ENCODE measurements at regions not wholly inside any gene's neighbourhood (a gene's known extent, or its start where the extent isn't known, plus 50 kb on each side); places are given as distances from the start of the nearest gene placed in this dataset.

DNA sequence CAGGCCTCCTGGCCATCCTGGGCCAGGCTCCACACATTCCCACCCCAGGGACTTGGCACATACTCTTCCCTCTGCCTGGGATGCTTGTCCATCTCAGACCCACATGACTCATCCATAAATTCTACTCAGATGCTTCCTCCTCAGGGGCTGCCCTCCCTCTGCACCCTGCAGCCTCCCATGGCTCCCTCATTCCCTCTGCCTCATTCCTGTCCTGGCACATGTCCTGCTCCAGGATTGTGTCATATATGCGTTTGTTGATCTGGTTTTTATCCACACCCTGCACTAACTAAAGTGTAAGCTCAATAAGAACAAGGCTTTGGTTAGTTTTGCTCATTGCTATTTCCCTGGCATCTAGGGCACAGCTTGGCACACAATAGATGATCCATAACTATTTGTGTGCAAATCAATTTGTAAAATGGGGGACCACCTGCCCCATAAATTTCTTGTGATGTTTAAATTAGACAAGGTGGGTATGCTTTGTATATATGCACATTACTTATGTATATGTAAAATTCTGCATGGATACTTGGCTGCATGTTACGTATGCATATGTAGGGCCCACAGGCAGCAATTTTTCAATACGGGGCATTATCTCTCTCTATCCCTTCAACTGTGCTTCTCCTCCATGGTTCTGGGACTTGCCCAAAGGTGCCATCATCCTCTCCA lies 191.4 kb downstream of the PTPRU start:
- WGBS, 3 donors, result 69 to 86% (median 78%) methylated on average over 3 of the region's 3 CpGs
- intact Hi-C loops (cut with DNase I), result no loop called here

DNA sequence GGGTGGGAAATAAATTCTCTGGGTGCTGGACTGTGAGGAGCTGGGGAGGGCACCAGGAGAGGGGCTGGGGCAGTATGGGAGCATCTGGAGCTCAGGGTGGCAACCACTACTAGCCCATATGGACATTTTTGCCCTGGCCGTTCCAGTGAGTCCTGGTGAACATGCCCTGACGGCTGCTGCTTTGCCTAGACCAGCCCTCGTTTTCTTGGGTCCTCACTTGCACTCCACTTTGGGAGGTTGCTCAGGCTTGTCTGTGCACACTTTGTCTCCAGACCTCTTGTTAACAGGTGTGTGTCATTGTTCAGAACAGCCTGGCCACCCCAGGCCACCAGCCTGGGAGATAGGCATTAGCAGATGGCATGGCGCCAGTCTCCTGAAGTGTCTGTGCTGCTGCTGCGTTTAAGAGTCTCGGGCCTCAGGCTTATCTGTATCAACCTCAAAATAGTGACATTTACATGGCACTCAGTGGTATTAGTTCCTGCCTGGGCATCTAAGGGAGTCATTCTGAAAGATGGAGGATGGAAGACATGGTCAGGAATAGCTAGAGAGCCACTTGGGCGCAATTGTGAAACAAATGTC lies 190.5 kb downstream of the PTPRU start:
- Histone ChIP-seq H3K27me3 (no peaks in the 10 kb centered on the region), H3K9me3 (no peaks in the 10 kb centered on the region), H3K4me3 (no peak overlapping the region), H3K27ac (no peak overlapping the region), H3K4me1 (ENCODE audit: insufficient read depth) (no peaks in the 10 kb centered on the region), H3K36me3 (no peaks in the 10 kb centered on the region)
- TF ChIP-seq EP300 (IDR thresholded peaks at IDR 0.05) (no peak), POLR2A (IDR thresholded peaks at IDR 0.05) (no peak)
- TF ChIP-seq, protein P1, sequence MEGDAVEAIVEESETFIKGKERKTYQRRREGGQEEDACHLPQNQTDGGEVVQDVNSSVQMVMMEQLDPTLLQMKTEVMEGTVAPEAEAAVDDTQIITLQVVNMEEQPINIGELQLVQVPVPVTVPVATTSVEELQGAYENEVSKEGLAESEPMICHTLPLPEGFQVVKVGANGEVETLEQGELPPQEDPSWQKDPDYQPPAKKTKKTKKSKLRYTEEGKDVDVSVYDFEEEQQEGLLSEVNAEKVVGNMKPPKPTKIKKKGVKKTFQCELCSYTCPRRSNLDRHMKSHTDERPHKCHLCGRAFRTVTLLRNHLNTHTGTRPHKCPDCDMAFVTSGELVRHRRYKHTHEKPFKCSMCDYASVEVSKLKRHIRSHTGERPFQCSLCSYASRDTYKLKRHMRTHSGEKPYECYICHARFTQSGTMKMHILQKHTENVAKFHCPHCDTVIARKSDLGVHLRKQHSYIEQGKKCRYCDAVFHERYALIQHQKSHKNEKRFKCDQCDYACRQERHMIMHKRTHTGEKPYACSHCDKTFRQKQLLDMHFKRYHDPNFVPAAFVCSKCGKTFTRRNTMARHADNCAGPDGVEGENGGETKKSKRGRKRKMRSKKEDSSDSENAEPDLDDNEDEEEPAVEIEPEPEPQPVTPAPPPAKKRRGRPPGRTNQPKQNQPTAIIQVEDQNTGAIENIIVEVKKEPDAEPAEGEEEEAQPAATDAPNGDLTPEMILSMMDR (IDR thresholded peaks at IDR 0.05), result no peak
- no peak for DNase-seq
- WGBS, 3 donors, result 71 to 85% (median 77%) methylated on average over 7 of the region's 7 CpGs
- intact Hi-C loops (cut with DNase I), result no loop called here

More for the DNA sequence above, 191.4 kb downstream of the PTPRU start:
- H3K4me3 ChIP-seq, result no peak overlapping the region
- no peaks in the 10 kb centered on the region for H3K27me3 ChIP-seq
- H3K27ac ChIP-seq, result no peak overlapping the region
- no peaks in the 10 kb centered on the region for H3K36me3 ChIP-seq
- no peak for DNase-seq
- no peaks in the 10 kb centered on the region for H3K4me1 ChIP-seq (ENCODE audit: insufficient read depth)
- H3K9me3 ChIP-seq, result no peaks in the 10 kb centered on the region
- TF ChIP-seq EP300 (IDR thresholded peaks at IDR 0.05) (no peak), POLR2A (IDR thresholded peaks at IDR 0.05) (no peak)
- TF ChIP-seq, protein P1 (IDR thresholded peaks at IDR 0.05), result no peak

DNA sequence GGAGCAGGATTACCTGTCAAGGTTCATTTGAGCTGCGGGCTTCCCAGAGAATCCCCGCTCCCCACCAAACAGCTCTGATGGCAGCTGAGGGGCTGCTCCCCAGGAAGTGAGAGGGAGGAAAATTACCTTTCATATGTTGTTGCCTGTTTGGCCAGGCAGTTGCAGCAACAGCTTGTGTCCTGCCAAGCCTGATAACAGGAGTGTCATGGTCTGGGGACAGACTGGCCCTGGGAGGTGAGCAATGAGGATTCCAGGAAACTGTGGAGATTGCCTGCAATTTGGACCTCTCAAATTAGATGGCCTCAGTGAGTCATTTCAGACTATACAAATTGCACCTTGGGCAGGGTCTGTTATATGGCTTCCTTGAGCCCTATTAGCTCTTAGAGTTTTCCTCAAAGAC lies 189.3 kb downstream of the PTPRU start:
- no peak for TF ChIP-seq POLR2A (IDR thresholded peaks at IDR 0.05)
- TF ChIP-seq EP300 (IDR thresholded peaks at IDR 0.05), result no peak
- TF ChIP-seq, protein P1 (IDR thresholded peaks at IDR 0.05), result no peak
- Histone ChIP-seq H3K4me3 (no peak overlapping the region), H3K36me3 (no peaks in the 10 kb centered on the region), H3K4me1 (ENCODE audit: insufficient read depth) (no peaks in the 10 kb centered on the region), H3K27ac (no peak overlapping the region), H3K27me3 (no peaks in the 10 kb centered on the region), H3K9me3 (no peaks in the 10 kb centered on the region)
- intact Hi-C loops (cut with DNase I), result no loop called here
- DNase-seq, result no peak
- WGBS, 3 donors, result 95 to 99% (median 97%) methylated on average over 2 of the region's 2 CpGs

DNA sequence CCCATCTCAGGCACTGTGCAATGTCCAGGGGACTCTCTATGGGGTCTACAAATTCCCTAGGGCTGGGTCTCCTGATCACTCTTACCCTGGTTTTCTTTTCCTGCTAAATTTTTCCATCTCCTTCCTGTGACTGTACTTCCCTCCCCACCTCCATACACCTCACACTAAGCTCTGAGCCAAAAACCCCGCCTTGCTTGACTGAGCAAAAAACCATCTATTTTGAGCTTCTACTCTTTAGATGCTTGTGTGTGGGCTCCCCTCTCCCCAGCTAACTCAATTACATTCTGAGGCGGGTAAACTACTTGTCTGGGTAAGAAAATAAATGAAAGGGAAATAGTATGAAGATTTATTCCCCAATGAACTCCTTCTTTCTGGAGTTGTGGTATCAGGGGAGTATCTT lies 187.9 kb downstream of the PTPRU start:
- no peaks in the 10 kb centered on the region for H3K9me3 ChIP-seq
- no peak for DNase-seq
- no peaks in the 10 kb centered on the region for H3K36me3 ChIP-seq
- 78 to 85% (median 80%) methylated on average over 2 of the region's 2 CpGs for WGBS, 3 donors
- H3K4me3 ChIP-seq, result no peak overlapping the region
- H3K27me3 ChIP-seq, result no peaks in the 10 kb centered on the region
- intact Hi-C loops (cut with DNase I), result no loop called here
- H3K27ac ChIP-seq, result no peak overlapping the region
- H3K4me1 ChIP-seq (ENCODE audit: insufficient read depth), result no peaks in the 10 kb centered on the region
- TF ChIP-seq EP300 (IDR thresholded peaks at IDR 0.05) (no peak), POLR2A (IDR thresholded peaks at IDR 0.05) (no peak)
- TF ChIP-seq, protein P1 (IDR thresholded peaks at IDR 0.05), result no peak

All from ovary (tissue), 7 donors.